Retinal pigment epithelial cell (primary cell): ENCODE measurements at regions not wholly inside any gene's neighbourhood (a gene's known extent, or its start where the extent isn't known, plus 50 kb on each side); places are given as distances from the start of the nearest gene placed in this dataset.

ENCODE experiments used
- DNase-seq: peaks from one replicate; pipeline ENCODE4 v3.0.0-alpha.2; 2010; ENCODE audit warnings: low read depth
- H3K4me3 ChIP-seq: 2 replicates; pipeline ENCODE4 v1.5.1; 2011; ENCODE audit warnings: mild to moderate bottlenecking, low read length, control low read depth, moderate library complexity
- TF ChIP-seq, protein P1 (sequence below): conservative IDR thresholded peaks from 2 replicates; pipeline ENCODE4 v1.5.1; 2011; ENCODE audit warnings: low read depth, low read length, control low read depth, inconsistent platforms

DNA sequence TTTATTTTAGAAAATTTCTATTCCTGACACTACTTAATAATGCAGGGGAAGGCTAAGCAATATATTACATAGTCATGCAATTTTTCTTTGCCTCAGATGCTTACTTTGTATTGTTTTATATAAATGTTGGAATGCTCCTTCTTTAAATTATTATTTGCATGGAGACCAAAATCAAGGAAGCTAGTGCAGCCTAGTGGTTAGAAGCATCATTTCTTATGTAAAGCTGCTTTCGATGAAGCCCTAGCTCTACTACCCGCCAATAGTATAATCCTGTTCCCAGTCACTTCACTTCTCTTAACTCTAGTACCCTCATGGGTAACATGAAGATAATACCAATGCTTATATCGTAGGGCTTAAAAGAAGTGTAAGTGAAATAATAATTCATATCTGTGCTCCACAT is 198.9 kb downstream of the LRATD1 start:
- TF ChIP-seq, protein P1, sequence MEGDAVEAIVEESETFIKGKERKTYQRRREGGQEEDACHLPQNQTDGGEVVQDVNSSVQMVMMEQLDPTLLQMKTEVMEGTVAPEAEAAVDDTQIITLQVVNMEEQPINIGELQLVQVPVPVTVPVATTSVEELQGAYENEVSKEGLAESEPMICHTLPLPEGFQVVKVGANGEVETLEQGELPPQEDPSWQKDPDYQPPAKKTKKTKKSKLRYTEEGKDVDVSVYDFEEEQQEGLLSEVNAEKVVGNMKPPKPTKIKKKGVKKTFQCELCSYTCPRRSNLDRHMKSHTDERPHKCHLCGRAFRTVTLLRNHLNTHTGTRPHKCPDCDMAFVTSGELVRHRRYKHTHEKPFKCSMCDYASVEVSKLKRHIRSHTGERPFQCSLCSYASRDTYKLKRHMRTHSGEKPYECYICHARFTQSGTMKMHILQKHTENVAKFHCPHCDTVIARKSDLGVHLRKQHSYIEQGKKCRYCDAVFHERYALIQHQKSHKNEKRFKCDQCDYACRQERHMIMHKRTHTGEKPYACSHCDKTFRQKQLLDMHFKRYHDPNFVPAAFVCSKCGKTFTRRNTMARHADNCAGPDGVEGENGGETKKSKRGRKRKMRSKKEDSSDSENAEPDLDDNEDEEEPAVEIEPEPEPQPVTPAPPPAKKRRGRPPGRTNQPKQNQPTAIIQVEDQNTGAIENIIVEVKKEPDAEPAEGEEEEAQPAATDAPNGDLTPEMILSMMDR = peak; percentile 8
- H3K4me3 ChIP-seq = no peak overlapping the region
- no peak for DNase-seq

DNA sequence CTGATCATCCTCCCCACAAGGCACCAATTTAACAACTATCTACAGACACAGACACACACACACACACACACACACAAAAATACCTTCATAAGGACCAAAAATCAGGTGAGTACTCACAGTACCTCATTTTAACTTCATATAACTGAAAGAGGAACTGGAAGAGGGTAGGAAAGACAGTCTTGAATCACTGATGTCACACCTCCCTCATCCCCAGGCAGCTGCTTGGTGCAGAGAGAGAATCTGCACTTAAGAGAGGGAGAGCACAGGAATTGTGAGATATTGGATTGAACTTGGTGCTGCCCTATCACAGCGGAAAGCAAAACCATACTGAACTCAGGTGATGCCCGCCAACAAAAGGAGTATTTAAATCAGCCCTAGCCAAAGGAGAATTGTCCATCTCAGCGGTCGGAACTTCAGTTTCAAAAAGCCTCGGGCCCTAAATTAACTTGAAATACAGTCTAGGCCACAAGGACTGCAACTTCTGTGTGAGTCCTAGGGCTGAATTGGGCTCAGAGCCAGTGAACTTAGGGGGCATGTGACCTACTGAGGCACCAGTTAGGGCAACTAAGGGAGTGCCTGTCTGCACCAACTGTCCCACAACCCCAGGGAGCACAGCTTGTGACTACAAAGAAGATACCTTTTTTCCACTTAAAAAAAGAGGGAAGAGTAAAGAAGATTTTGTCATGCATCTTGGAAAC is 211.1 kb downstream of the LRATD1 start:
- TF ChIP-seq, protein P1 = no peak
- DNase-seq = no peak
- no peak overlapping the region for H3K4me3 ChIP-seq

GRCh38 chr2:14855751-14856150 is 223.2 kb downstream of the LRATD1 start:
- TF ChIP-seq, protein P1 = no peak
- DNase-seq = no peak
- H3K4me3 ChIP-seq = no peak overlapping the region

DNA sequence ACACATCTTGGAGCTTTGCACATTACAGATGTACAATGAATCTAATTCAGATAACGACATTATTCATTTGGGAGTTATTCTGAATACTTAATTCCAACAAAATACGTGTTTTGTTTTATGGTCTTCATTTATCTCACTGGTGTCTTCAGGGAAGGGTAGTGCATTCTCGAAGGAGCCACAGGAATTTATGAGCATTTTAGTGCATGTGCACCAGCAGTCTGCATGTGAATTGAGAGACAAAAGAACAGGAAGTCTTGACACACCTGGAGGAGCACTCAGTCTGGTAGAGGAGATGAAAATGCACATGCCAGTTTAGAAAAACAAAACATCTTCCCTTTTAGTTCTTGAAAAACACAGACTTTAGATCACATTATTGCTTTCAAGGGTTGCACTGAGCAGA is 228.7 kb downstream of the LRATD1 start:
- H3K4me3 ChIP-seq = no peak overlapping the region

GRCh38 chr2:14866736-14867352 is 234.3 kb downstream of the LRATD1 start:
- H3K4me3 ChIP-seq = no peak overlapping the region
- DNase-seq = no peak
- TF ChIP-seq, protein P1 = no peak

More for the DNA sequence above, 228.7 kb downstream of the LRATD1 start:
- TF ChIP-seq, protein P1 = no peak
- DNase-seq = no peak

- no peak for DNase-seq
- TF ChIP-seq, protein P1 = no peak
- H3K4me3 ChIP-seq = no peak overlapping the region
Measured at GRCh38 chr2:14867853-14868252, 235.3 kb downstream of the LRATD1 start.

GRCh38 chr2:14872779-14873325 is 240.3 kb downstream of the LRATD1 start:
- H3K4me3 ChIP-seq = no peak overlapping the region
- DNase-seq = no peak
- TF ChIP-seq, protein P1 = no peak
